H1 (cell line): ENCODE measurements at regions not wholly inside any gene's neighbourhood (a gene's known extent, or its start where the extent isn't known, plus 50 kb on each side); places are given as distances from the start of the nearest gene placed in this dataset.

Experiments
- EP300 ChIP-seq, 2 experiments: IDR thresholded peaks; 1 replicate in 1 of 2; 2 replicates in 1 of 2; pipeline ENCODE4 v1.6.1; 2011 to 2012; ENCODE audit warnings: low read depth in 2 of 2, low read length in 2 of 2, mild to moderate bottlenecking in 2 of 2, borderline replicate concordance in 1 of 2, inconsistent platforms in 1 of 2, moderate library complexity in 1 of 2
- SIX5 ChIP-seq: IDR thresholded peaks from 2 replicates; pipeline ENCODE4 v1.6.1; 2011; ENCODE audit warnings: mild to moderate bottlenecking, low read depth, low read length

DNA sequence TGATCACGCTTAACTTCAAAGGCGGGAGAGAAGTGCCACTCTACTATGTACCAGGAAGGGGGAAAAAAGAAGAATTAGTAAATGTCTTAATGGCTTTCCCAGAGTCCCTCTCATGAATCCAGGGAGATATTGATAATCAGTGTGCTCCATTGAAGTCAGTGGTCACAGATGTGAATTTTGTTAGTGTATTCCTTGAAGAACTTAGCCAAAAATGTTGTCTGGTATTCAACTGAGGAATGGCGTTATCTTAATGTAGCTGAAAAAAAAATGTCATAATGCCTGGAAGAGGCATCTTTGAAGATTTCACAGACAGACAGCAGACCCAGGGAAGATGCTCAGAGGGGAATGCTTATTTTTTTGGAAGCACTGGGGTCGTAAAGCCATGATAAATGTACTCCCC, 250.4 kb downstream of the WDR11 start (continued):
- TF ChIP-seq SIX5 (no peak), EP300 (IDR thresholded peaks at IDR 0.05; ENCODE audit: borderline replicate concordance in 1 of 2, low read depth in 2 of 2, low read length in 2 of 2) (no peak)
